ENCODE measurements at regions not wholly inside any gene's neighbourhood (a gene's known extent, or its start where the extent isn't known, plus 50 kb on each side); places are given as distances from the start of the nearest gene placed in this dataset.

DNA sequence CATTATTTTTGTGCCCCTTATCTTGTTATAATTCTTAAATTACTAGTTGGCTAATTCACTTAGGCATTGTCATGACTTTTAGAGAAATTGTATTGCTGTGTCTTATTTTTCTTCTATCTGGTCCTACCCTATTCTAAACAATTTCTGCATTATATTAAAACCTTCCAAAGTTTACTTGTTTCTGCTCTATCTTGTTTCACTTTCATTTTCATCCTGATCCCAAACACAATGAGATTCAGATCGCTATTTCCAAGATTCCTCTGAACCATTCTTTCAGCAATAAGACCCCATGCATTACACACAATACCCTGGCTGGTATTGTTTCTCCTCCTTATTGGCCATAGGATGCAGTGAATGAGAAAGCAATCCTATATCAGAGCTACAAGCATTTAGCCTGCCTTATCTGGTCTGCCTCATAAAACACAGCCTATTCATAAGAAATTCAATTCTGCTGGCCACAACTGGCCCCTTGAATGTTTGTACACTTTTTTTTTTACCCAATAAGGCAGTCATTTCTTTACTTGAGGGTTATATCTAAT, 69.9 kb upstream of the POU3F2 start:
- Mint-ChIP-seq H3K27ac (no peak overlapping the region), H3K4me1 (ENCODE audit: low read depth) (peaks cover 3% of the 10 kb centered on the region), H3K9me3 (peaks cover 4% of the 10 kb centered on the region), H3K36me3 (ENCODE audit: low read depth) (no peaks in the 10 kb centered on the region), H3K27me3 (peaks cover 27% of the 10 kb centered on the region), H3K4me3 (no peak overlapping the region)

DNA sequence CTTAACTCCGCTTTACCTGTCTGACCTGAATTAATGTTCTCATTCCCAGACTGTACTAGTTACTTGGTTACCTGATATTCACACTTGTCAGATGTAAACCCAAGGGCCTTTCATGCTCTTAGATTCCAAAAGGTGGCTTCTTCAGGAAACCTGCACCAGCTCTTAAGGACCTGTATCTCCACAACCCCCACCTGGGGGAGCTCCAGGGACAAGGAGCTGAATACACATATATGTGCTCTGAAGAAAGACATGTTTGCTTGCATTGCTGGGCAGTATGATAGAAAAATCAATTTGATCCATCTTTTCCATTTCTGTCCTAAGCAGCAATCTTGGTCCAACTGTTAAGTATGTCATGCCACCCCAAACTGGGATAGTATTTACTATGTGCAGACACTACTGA, 64.8 kb upstream of the POU3F2 start:
- Mint-ChIP-seq H3K36me3 (ENCODE audit: low read depth) (no peaks in the 10 kb centered on the region), H3K4me3 (no peak overlapping the region), H3K4me1 (ENCODE audit: low read depth) (peaks cover under 1% of the 10 kb centered on the region), H3K27ac (no peak overlapping the region), H3K27me3 (peaks cover 47% of the 10 kb centered on the region), H3K9me3 (no peaks in the 10 kb centered on the region)

GRCh38 chr6:98775205-98775604, 59.2 kb upstream of the POU3F2 start:
- Mint-ChIP-seq H3K4me3 (no peak overlapping the region), H3K27ac (no peak overlapping the region), H3K9me3 (no peaks in the 10 kb centered on the region)

GRCh38 chr6:98777762-98778161, 56.6 kb upstream of the POU3F2 start:
- no peaks in the 10 kb centered on the region for H3K9me3 Mint-ChIP-seq
- no peak overlapping the region for H3K27ac Mint-ChIP-seq

More at GRCh38 chr6:98775205-98775604, 59.2 kb upstream of the POU3F2 start:
- H3K36me3 Mint-ChIP-seq (ENCODE audit: low read depth), result no peaks in the 10 kb centered on the region
- no peaks in the 10 kb centered on the region for H3K4me1 Mint-ChIP-seq (ENCODE audit: low read depth)
- H3K27me3 Mint-ChIP-seq, result peaks cover 55% of the 10 kb centered on the region

GRCh38 chr6:98779618-98780017, 54.8 kb upstream of the POU3F2 start:
- H3K4me3 Mint-ChIP-seq, result no peak overlapping the region
- H3K9me3 Mint-ChIP-seq, result no peaks in the 10 kb centered on the region
- H3K36me3 Mint-ChIP-seq (ENCODE audit: low read depth), result no peaks in the 10 kb centered on the region
- H3K27me3 Mint-ChIP-seq, result peaks cover 36% of the 10 kb centered on the region
- no peaks in the 10 kb centered on the region for H3K4me1 Mint-ChIP-seq (ENCODE audit: low read depth)
- H3K27ac Mint-ChIP-seq, result no peak overlapping the region

More at GRCh38 chr6:98777762-98778161, 56.6 kb upstream of the POU3F2 start:
- Mint-ChIP-seq H3K4me3 (no peak overlapping the region), H3K27me3 (peaks cover 44% of the 10 kb centered on the region), H3K36me3 (ENCODE audit: low read depth) (no peaks in the 10 kb centered on the region), H3K4me1 (ENCODE audit: low read depth) (no peaks in the 10 kb centered on the region)

- H3K4me1 Mint-ChIP-seq (ENCODE audit: low read depth), result no peaks in the 10 kb centered on the region
- no peak overlapping the region for H3K27ac Mint-ChIP-seq
- H3K27me3 Mint-ChIP-seq, result peaks cover 41% of the 10 kb centered on the region
- H3K4me3 Mint-ChIP-seq, result no peak overlapping the region
- no peaks in the 10 kb centered on the region for H3K9me3 Mint-ChIP-seq
- no peaks in the 10 kb centered on the region for H3K36me3 Mint-ChIP-seq (ENCODE audit: low read depth)
These were observed 51.6 kb upstream of the POU3F2 start for GRCh38 chr6:98782772-98783171.

DNA sequence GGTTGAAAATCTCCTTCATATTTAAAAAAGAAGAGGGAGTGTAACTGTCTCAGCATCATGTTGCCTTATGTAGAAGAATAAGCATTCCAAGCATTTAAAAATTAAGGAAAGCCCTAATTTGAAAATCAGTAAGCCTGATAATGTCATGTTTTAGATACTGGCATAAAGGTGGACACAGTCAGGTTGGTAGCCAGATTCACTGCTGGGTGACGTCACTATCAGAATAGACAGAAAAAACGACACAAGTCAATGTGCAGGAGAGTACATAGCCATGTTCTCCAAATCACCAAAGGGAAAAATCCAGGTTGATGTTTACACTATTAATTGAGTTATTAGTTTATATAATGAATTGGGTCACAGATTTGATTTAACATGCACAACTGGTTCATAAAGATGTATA, 50.8 kb upstream of the POU3F2 start:
- Mint-ChIP-seq H3K27me3 (peaks cover 45% of the 10 kb centered on the region), H3K27ac (no peak overlapping the region), H3K4me3 (no peak overlapping the region), H3K4me1 (ENCODE audit: low read depth) (no peaks in the 10 kb centered on the region), H3K36me3 (ENCODE audit: low read depth) (no peaks in the 10 kb centered on the region), H3K9me3 (no peaks in the 10 kb centered on the region)

All from stimulated activated naive CD8-positive, alpha-beta T cell treated with anti-CD3 and anti-CD28 coated beads, Interleukin-15, Interleukin-2, amounts not matched to agents 100 ng/mL and 50 ng/mL, for 24 hours (primary cell).